ENCODE measurements at regions not wholly inside any gene's neighbourhood (a gene's known extent, or its start where the extent isn't known, plus 50 kb on each side); places are given as distances from the start of the nearest gene placed in this dataset.

GRCh38 chr2:145654156-145654555 is 1134.2 kb upstream of the ZEB2 start:
- no peak for TF ChIP-seq ZNF580 (tag by site-specific recombination; IDR thresholded peaks at IDR 0.05)
- TF ChIP-seq CTCF (tag by site-specific recombination; IDR thresholded peaks at IDR 0.05) = no peak
- TF ChIP-seq ATF2 (tag by site-specific recombination; IDR thresholded peaks at IDR 0.05; ENCODE audit: low read depth) = no peak
- TF ChIP-seq ZNF274 (IDR thresholded peaks at IDR 0.05; ENCODE audit: low read length) = no peak
- no peak for TF ChIP-seq ZNF274 (tag by site-specific recombination; IDR thresholded peaks at IDR 0.05; ENCODE audit: borderline replicate concordance)
- no peak for TF ChIP-seq ZNF777 (tag by site-specific recombination; IDR thresholded peaks at IDR 0.05; ENCODE audit: borderline replicate concordance)
- TF ChIP-seq YY1 (tag by site-specific recombination; IDR thresholded peaks at IDR 0.05) = no peak
- no peak for TF ChIP-seq ZNF324 (tag by site-specific recombination; IDR thresholded peaks at IDR 0.05)
- TF ChIP-seq GLI2 (tag by site-specific recombination; IDR thresholded peaks at IDR 0.05; ENCODE audit: borderline replicate concordance, low read depth) = no peak
- TF ChIP-seq REST (tag by site-specific recombination; IDR thresholded peaks at IDR 0.05) = no peak
- TF ChIP-seq SALL2 (tag by site-specific recombination; IDR thresholded peaks at IDR 0.05; ENCODE audit: borderline replicate concordance) = no peak
- no peak for TF ChIP-seq ZNF629 (tag by site-specific recombination; IDR thresholded peaks at IDR 0.05)
- no peak for TF ChIP-seq HOXC10 (CRISPR knock-in tag; IDR thresholded peaks at IDR 0.05)
- no peak for TF ChIP-seq ZBTB11 (tag by site-specific recombination; conservative IDR thresholded peaks at IDR 0.05; ENCODE audit: low read depth)
- no peak for TF ChIP-seq ZNF423 (tag by site-specific recombination; IDR thresholded peaks at IDR 0.05)

All from HEK293 (cell line).